Ascending aorta (tissue), 2 donors: ENCODE measurements at regions not wholly inside any gene's neighbourhood (a gene's known extent, or its start where the extent isn't known, plus 50 kb on each side); places are given as distances from the start of the nearest gene placed in this dataset.

Source experiments
- DNase-seq, 2 donors: peaks; one replicate each; pipeline ENCODE4 v3.0.0-alpha.2; 2019; ENCODE audit warnings: low spot score in 2 of 2
- H3K27ac ChIP-seq, 2 donors: fragments of 200-600 bp; sonication (generic); one replicate each; pipeline ENCODE4 v1.5.1; 2016 to 2017; ENCODE audit warnings: mild to moderate bottlenecking in 1 of 2
- H3K27me3 ChIP-seq: fragments of 200-600 bp; sonication (generic); one replicate; pipeline ENCODE4 v1.5.1; 2017
- H3K36me3 ChIP-seq, 2 donors: fragments of 200-600 bp; sonication (generic); one replicate each; pipeline ENCODE4 v1.5.1; 2016
- H3K4me1 ChIP-seq, 2 donors: fragments of 200-600 bp; sonication (generic); one replicate each; pipeline ENCODE4 v1.5.1; 2016 to 2017; ENCODE audit warnings: mild to moderate bottlenecking in 1 of 2
- H3K4me3 ChIP-seq, 2 donors: fragments of 200-600 bp; sonication (generic); one replicate each; pipeline ENCODE4 v1.5.1; 2016 to 2017; ENCODE audit warnings: mild to moderate bottlenecking in 1 of 2
- H3K9me3 ChIP-seq, 2 donors: fragments of 200-600 bp; sonication (generic); one replicate each; pipeline ENCODE4 v1.5.1; 2016
- CTCF ChIP-seq, 3 experiments: fragments of 200-600 bp in 2 of 3; fragments of 450-650 bp in 1 of 3; sonication (generic) in 2 of 3; IDR thresholded peaks; one replicate each; pipeline ENCODE4 v1.5.1; 2016 to 2019; ENCODE audit warnings: antibody characterized with exemption in 3 of 3, mild to moderate bottlenecking in 1 of 3, moderate library complexity in 1 of 3
- intact Hi-C: fragments of 100-400 bp; cut with DNase I; formaldehyde crosslinking; loops from one replicate; pipeline ENCODE4 v1.15.1; 2023

- H3K9me3 ChIP-seq = no peaks in the 10 kb centered on the region
- no peak for DNase-seq
- no peak overlapping the region for H3K4me3 ChIP-seq
- H3K4me1 ChIP-seq = no peaks in the 10 kb centered on the region
- no peak for TF ChIP-seq CTCF (IDR thresholded peaks at IDR 0.05)
- no peak overlapping the region for H3K27ac ChIP-seq
- no peaks in the 10 kb centered on the region for H3K36me3 ChIP-seq
- intact Hi-C loops = no loop called here
- H3K27me3 ChIP-seq = no peaks in the 10 kb centered on the region
These were observed 780.9 kb downstream of the C6orf118 start for GRCh38 chr6:164528539-164528938.

GRCh38 chr6:164523087-164523654 lies 786.2 kb downstream of the C6orf118 start:
- peaks cover 0 to 5% of the 10 kb centered on the region in 2 donors for H3K9me3 ChIP-seq
- no peak overlapping the region for H3K4me3 ChIP-seq
- intact Hi-C loops = no loop called here
- no peak overlapping the region for H3K27ac ChIP-seq
- no peaks in the 10 kb centered on the region for H3K27me3 ChIP-seq
- TF ChIP-seq CTCF (IDR thresholded peaks at IDR 0.05) = no peak
- H3K36me3 ChIP-seq = no peaks in the 10 kb centered on the region
- no peak for DNase-seq
- H3K4me1 ChIP-seq = no peaks in the 10 kb centered on the region

DNA sequence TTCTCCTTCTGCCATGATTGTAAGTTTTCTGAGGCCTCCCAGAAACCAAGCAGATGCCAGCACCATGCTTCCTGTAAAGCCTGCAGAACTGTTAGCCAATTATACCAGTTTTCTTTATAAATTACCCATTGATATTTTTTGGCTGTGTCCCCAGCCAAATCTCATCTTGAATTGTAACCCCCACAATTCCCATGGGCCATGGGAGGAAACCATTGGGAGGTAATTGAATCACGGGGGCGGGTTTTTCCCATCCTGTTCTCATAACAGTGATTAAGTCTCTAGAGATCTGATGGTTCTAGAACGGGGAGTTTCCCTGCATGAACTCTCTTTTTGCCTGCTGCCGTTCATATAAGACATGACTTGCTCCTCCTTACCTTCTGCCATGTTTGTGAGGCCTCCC lies 788.5 kb downstream of the C6orf118 start:
- H3K4me3 ChIP-seq = no peak overlapping the region
- no peaks in the 10 kb centered on the region for H3K4me1 ChIP-seq
- H3K36me3 ChIP-seq = no peaks in the 10 kb centered on the region
- no peak overlapping the region for H3K27ac ChIP-seq
- intact Hi-C loops = no loop called here
- no peak for TF ChIP-seq CTCF (IDR thresholded peaks at IDR 0.05)
- H3K9me3 ChIP-seq = peaks cover 0 to 5% of the 10 kb centered on the region in 2 donors
- no peak for DNase-seq
- no peaks in the 10 kb centered on the region for H3K27me3 ChIP-seq

- Histone ChIP-seq H3K9me3 (no peaks in the 10 kb centered on the region), H3K4me1 (no peaks in the 10 kb centered on the region), H3K27ac (no peak overlapping the region), H3K27me3 (no peaks in the 10 kb centered on the region), H3K36me3 (no peaks in the 10 kb centered on the region), H3K4me3 (no peak overlapping the region)
- DNase-seq = no peak
- TF ChIP-seq CTCF (IDR thresholded peaks at IDR 0.05) = no peak
- intact Hi-C loops = no loop called here
These were observed 802.0 kb downstream of the C6orf118 start for GRCh38 chr6:164507206-164507940.

GRCh38 chr6:164505425-164505824 lies 804.0 kb downstream of the C6orf118 start:
- Histone ChIP-seq H3K36me3 (no peaks in the 10 kb centered on the region), H3K4me1 (no peaks in the 10 kb centered on the region), H3K9me3 (no peaks in the 10 kb centered on the region), H3K27ac (no peak overlapping the region), H3K4me3 (no peak overlapping the region), H3K27me3 (no peaks in the 10 kb centered on the region)
- DNase-seq = no peak
- intact Hi-C loops = no loop called here
- no peak for TF ChIP-seq CTCF (IDR thresholded peaks at IDR 0.05)
